ENCODE measurements at regions not wholly inside any gene's neighbourhood (a gene's known extent, or its start where the extent isn't known, plus 50 kb on each side); places are given as distances from the start of the nearest gene placed in this dataset.

DNA sequence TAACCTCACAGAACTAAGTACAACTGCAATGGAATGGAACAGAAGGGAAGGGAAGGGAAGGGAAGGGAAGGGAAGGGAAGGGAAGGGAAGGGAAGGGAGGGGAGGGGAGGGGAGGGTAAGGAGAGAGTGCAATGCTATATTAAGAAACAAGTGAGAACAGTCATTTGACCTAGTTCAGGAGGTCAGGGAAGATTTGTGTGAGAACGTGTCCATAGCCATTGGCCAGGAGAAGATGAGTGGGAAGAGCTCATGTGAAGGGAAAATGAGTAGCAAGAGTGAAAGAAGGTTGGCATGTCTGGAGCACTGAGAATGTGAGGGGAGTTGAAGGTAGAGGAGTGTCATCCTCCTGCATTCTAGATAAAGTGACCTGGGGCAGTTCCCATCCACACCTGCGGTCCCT is 481.6 kb downstream of the IRS1 start:
- intact Hi-C loops (cut with micrococcal nuclease; ENCODE audit: unreplicated experiment): no loop called here
- TF ChIP-seq CTCF (IDR thresholded peaks at IDR 0.05; ENCODE audit: unreplicated experiment): no peak
- Mint-ChIP-seq H3K27ac (ENCODE audit: unreplicated experiment) (no peak overlapping the region), H3K4me1 (ENCODE audit: low read depth, unreplicated experiment) (no peaks in the 10 kb centered on the region), H3K9me3 (ENCODE audit: low read depth, unreplicated experiment) (no peaks in the 10 kb centered on the region), H3K36me3 (ENCODE audit: insufficient read depth, unreplicated experiment) (no peaks in the 10 kb centered on the region), H3K27me3 (ENCODE audit: unreplicated experiment) (no peaks in the 10 kb centered on the region), H3K4me3 (ENCODE audit: low read depth, unreplicated experiment) (no peak overlapping the region)
- CTCF ChIA-PET: no interaction called here
- no peak for DNase-seq
- no TSS peak for BruUV-seq (replicated peaks)

DNA sequence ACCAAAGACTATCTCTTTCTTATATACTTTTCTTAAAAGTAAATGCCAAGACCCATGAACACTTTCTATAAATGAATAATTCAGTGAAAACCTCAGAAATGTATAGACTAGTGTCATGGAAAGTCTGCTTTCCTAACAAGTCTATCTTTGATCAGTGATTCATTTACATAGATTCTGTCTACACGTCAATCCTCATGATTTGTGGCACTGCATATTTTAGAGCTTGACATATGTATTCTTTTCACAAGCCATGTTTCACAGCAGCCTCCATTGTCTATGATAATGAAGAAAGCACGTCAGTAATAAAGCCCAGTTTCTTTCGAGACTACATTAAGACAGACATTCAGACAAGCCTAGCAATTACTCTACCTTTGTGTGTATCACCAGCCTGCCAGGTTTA is 486.6 kb downstream of the IRS1 start:
- no peaks in the 10 kb centered on the region for H3K36me3 Mint-ChIP-seq (ENCODE audit: insufficient read depth, unreplicated experiment)
- CTCF ChIA-PET: no interaction called here

GRCh38 chr2:226312155-226312554 is 487.5 kb downstream of the IRS1 start:
- CTCF ChIA-PET: no interaction called here
- no peaks in the 10 kb centered on the region for H3K36me3 Mint-ChIP-seq (ENCODE audit: insufficient read depth, unreplicated experiment)
- peaks cover 5% of the 10 kb centered on the region for H3K9me3 Mint-ChIP-seq (ENCODE audit: low read depth, unreplicated experiment)
- H3K4me3 Mint-ChIP-seq (ENCODE audit: low read depth, unreplicated experiment): no peak overlapping the region
- no peaks in the 10 kb centered on the region for H3K27me3 Mint-ChIP-seq (ENCODE audit: unreplicated experiment)
- no peak for DNase-seq
- BruUV-seq (replicated peaks): no TSS peak
- H3K27ac Mint-ChIP-seq (ENCODE audit: unreplicated experiment): no peak overlapping the region
- intact Hi-C loops (cut with micrococcal nuclease; ENCODE audit: unreplicated experiment): no loop called here
- no peak for TF ChIP-seq CTCF (IDR thresholded peaks at IDR 0.05; ENCODE audit: unreplicated experiment)
- peaks cover 9% of the 10 kb centered on the region for H3K4me1 Mint-ChIP-seq (ENCODE audit: low read depth, unreplicated experiment)

More for the DNA sequence above, 486.6 kb downstream of the IRS1 start:
- no peak overlapping the region for H3K4me3 Mint-ChIP-seq (ENCODE audit: low read depth, unreplicated experiment)
- H3K27me3 Mint-ChIP-seq (ENCODE audit: unreplicated experiment): no peaks in the 10 kb centered on the region
- no peak for DNase-seq
- TF ChIP-seq CTCF (IDR thresholded peaks at IDR 0.05; ENCODE audit: unreplicated experiment): no peak
- intact Hi-C loops (cut with micrococcal nuclease; ENCODE audit: unreplicated experiment): no loop called here
- BruUV-seq (replicated peaks): no TSS peak
- H3K9me3 Mint-ChIP-seq (ENCODE audit: low read depth, unreplicated experiment): peaks cover 5% of the 10 kb centered on the region
- no peak overlapping the region for H3K27ac Mint-ChIP-seq (ENCODE audit: unreplicated experiment)
- peaks cover 6% of the 10 kb centered on the region for H3K4me1 Mint-ChIP-seq (ENCODE audit: low read depth, unreplicated experiment)

GRCh38 chr2:226310146-226310545 is 489.5 kb downstream of the IRS1 start:
- BruUV-seq (replicated peaks): no TSS peak
- H3K27ac Mint-ChIP-seq (ENCODE audit: unreplicated experiment): no peak overlapping the region
- H3K4me3 Mint-ChIP-seq (ENCODE audit: low read depth, unreplicated experiment): no peak overlapping the region
- peaks cover 5% of the 10 kb centered on the region for H3K9me3 Mint-ChIP-seq (ENCODE audit: low read depth, unreplicated experiment)
- no peaks in the 10 kb centered on the region for H3K36me3 Mint-ChIP-seq (ENCODE audit: insufficient read depth, unreplicated experiment)
- peaks cover 9% of the 10 kb centered on the region for H3K4me1 Mint-ChIP-seq (ENCODE audit: low read depth, unreplicated experiment)
- no peaks in the 10 kb centered on the region for H3K27me3 Mint-ChIP-seq (ENCODE audit: unreplicated experiment)
- no peak for DNase-seq
- no peak for TF ChIP-seq CTCF (IDR thresholded peaks at IDR 0.05; ENCODE audit: unreplicated experiment)
- intact Hi-C loops (cut with micrococcal nuclease; ENCODE audit: unreplicated experiment): no loop called here
- CTCF ChIA-PET: no interaction called here

GRCh38 chr2:226308986-226309385 is 490.6 kb downstream of the IRS1 start:
- intact Hi-C loops (cut with micrococcal nuclease; ENCODE audit: unreplicated experiment): no loop called here
- no peak for TF ChIP-seq CTCF (IDR thresholded peaks at IDR 0.05; ENCODE audit: unreplicated experiment)
- Mint-ChIP-seq H3K4me3 (ENCODE audit: low read depth, unreplicated experiment) (no peak overlapping the region), H3K27ac (ENCODE audit: unreplicated experiment) (no peak overlapping the region), H3K9me3 (ENCODE audit: low read depth, unreplicated experiment) (peaks cover 5% of the 10 kb centered on the region), H3K27me3 (ENCODE audit: unreplicated experiment) (no peaks in the 10 kb centered on the region), H3K4me1 (ENCODE audit: low read depth, unreplicated experiment) (peaks cover 18% of the 10 kb centered on the region), H3K36me3 (ENCODE audit: insufficient read depth, unreplicated experiment) (no peaks in the 10 kb centered on the region)
- CTCF ChIA-PET: no interaction called here
- DNase-seq: no peak
- no TSS peak for BruUV-seq (replicated peaks)

Data from Calu3 (cell line).